ENCODE measurements at regions not wholly inside any gene's neighbourhood (a gene's known extent, or its start where the extent isn't known, plus 50 kb on each side); places are given as distances from the start of the nearest gene placed in this dataset.

- no peak overlapping the region for H3K27ac ChIP-seq
- TF ChIP-seq ZFX (IDR thresholded peaks at IDR 0.05) = no peak
- no peak for TF ChIP-seq CTCF (conservative IDR thresholded peaks at IDR 0.05)
These were observed 125.8 kb upstream of the CLNK start for GRCh38 chr4:10810411-10810810.

- H3K27ac ChIP-seq = no peak overlapping the region
- TF ChIP-seq ZFX (IDR thresholded peaks at IDR 0.05) = no peak
- no peak for TF ChIP-seq CTCF (conservative IDR thresholded peaks at IDR 0.05)
These were observed 125.3 kb upstream of the CLNK start for GRCh38 chr4:10809905-10810304.

- H3K27ac ChIP-seq = no peak overlapping the region
- TF ChIP-seq CTCF (conservative IDR thresholded peaks at IDR 0.05) (no peak), ZFX (IDR thresholded peaks at IDR 0.05) (no peak)
These were observed 124.0 kb upstream of the CLNK start for GRCh38 chr4:10808591-10808990.

GRCh38 chr4:10806953-10807645 lies 122.5 kb upstream of the CLNK start:
- no peak for TF ChIP-seq CTCF (conservative IDR thresholded peaks at IDR 0.05)
- no peak for TF ChIP-seq ZFX (IDR thresholded peaks at IDR 0.05)
- no peak overlapping the region for H3K27ac ChIP-seq

- H3K27ac ChIP-seq = no peak overlapping the region
- TF ChIP-seq CTCF (conservative IDR thresholded peaks at IDR 0.05) = no peak
- no peak for TF ChIP-seq ZFX (IDR thresholded peaks at IDR 0.05)
These were observed 119.3 kb upstream of the CLNK start for GRCh38 chr4:10803713-10804343.

GRCh38 chr4:10787365-10787764 lies 102.8 kb upstream of the CLNK start:
- no peak overlapping the region for H3K27ac ChIP-seq
- TF ChIP-seq ZFX (IDR thresholded peaks at IDR 0.05) (no peak), CTCF (conservative IDR thresholded peaks at IDR 0.05) (no peak)

- H3K27ac ChIP-seq = no peak overlapping the region
- TF ChIP-seq CTCF (conservative IDR thresholded peaks at IDR 0.05) (no peak), ZFX (IDR thresholded peaks at IDR 0.05) (no peak)
These were observed 100.1 kb upstream of the CLNK start for GRCh38 chr4:10784621-10785020.
